H1 (cell line): ENCODE measurements at regions not wholly inside any gene's neighbourhood (a gene's known extent, or its start where the extent isn't known, plus 50 kb on each side); places are given as distances from the start of the nearest gene placed in this dataset.

Source experiments
- ATF3 ChIP-seq: IDR thresholded peaks from 2 replicates; pipeline ENCODE4 v1.6.1; 2011; ENCODE audit warnings: low read depth, mild to moderate bottlenecking, low read length; ENCODE audit not compliant: insufficient read depth
- CBX8 ChIP-seq: fragments of 300-800, 300-1000 bp; sonication (generic); IDR thresholded peaks from 2 replicates; pipeline ENCODE4 v1.7.1; 2016; ENCODE audit warnings: low read depth, low read length, borderline replicate concordance
- CTCF ChIP-seq, 3 experiments: IDR thresholded peaks; 1 replicate in 2 of 3; 2 replicates in 1 of 3; pipeline versions ENCODE4 v1.5.1 to v1.6.1; 2011; ENCODE audit warnings: low read length in 3 of 3, mild to moderate bottlenecking in 3 of 3, inconsistent platforms in 2 of 3, low read depth in 1 of 3, moderate library complexity in 1 of 3; ENCODE audit not compliant: insufficient read depth in 1 of 3; ENCODE audit errors: control extremely low read depth in 1 of 3
- EP300 ChIP-seq, 2 experiments: IDR thresholded peaks; 1 replicate in 1 of 2; 2 replicates in 1 of 2; pipeline ENCODE4 v1.6.1; 2011 to 2012; ENCODE audit warnings: low read depth in 2 of 2, low read length in 2 of 2, mild to moderate bottlenecking in 2 of 2, borderline replicate concordance in 1 of 2, inconsistent platforms in 1 of 2, moderate library complexity in 1 of 2
- GABPA ChIP-seq: IDR thresholded peaks from 2 replicates; pipeline ENCODE4 v1.6.1; 2011; ENCODE audit warnings: mild to moderate bottlenecking, low read length, moderate library complexity, borderline replicate concordance; ENCODE audit not compliant: insufficient read depth
- MAX ChIP-seq: IDR thresholded peaks from 2 replicates; pipeline ENCODE4 v1.6.1; 2012; ENCODE audit warnings: inconsistent platforms
- POLR2A ChIP-seq, 2 experiments: IDR thresholded peaks; 1 replicate in 1 of 2; 2 replicates in 1 of 2; pipeline ENCODE4 v1.6.1; 2011; ENCODE audit warnings: low read depth in 2 of 2, low read length in 2 of 2, mild to moderate bottlenecking in 2 of 2; ENCODE audit errors: control extremely low read depth in 1 of 2
- POLR2AphosphoS5 ChIP-seq: IDR thresholded peaks from 2 replicates; pipeline ENCODE4 v1.6.1; 2011; ENCODE audit warnings: low read depth, low read length
- RXRA ChIP-seq: IDR thresholded peaks from 2 replicates; pipeline ENCODE4 v1.6.1; 2011; ENCODE audit warnings: low read depth, mild to moderate bottlenecking, low read length, moderate library complexity; ENCODE audit not compliant: insufficient read depth
- SIN3A ChIP-seq, 2 experiments: IDR thresholded peaks in 1 of 2; conservative IDR thresholded peaks in 1 of 2; 2 replicates each; pipeline ENCODE4 v1.6.1; 2011 to 2012; ENCODE audit warnings: low read length in 2 of 2, improper control_type of control experiment in 1 of 2, low read depth in 1 of 2, mild to moderate bottlenecking in 1 of 2
- SP1 ChIP-seq: IDR thresholded peaks from 2 replicates; pipeline ENCODE4 v1.6.1; 2011; ENCODE audit warnings: low read depth, low read length
- TAF1 ChIP-seq: IDR thresholded peaks from 2 replicates; pipeline ENCODE4 v1.6.1; 2011; ENCODE audit warnings: mild to moderate bottlenecking, low read depth, low read length

- TF ChIP-seq POLR2AphosphoS5 (no peak), CTCF (IDR thresholded peaks at IDR 0.05; ENCODE audit: control extremely low read depth in 1 of 3, insufficient read depth in 1 of 3, low read depth in 1 of 3, low read length in 3 of 3) (no peak), CBX8 (no peak), SIN3A (conservative IDR thresholded peaks at IDR 0.05 in 1 of 2, IDR thresholded peaks at IDR 0.05 in 1 of 2; ENCODE audit: low read depth in 1 of 2, low read length in 2 of 2) (no peak), TAF1 (no peak), POLR2A (IDR thresholded peaks at IDR 0.05; ENCODE audit: control extremely low read depth in 1 of 2, low read depth in 2 of 2, low read length in 2 of 2) (no peak), SP1 (no peak), ATF3 (no peak), RXRA (no peak), GABPA (no peak), EP300 (IDR thresholded peaks at IDR 0.05; ENCODE audit: borderline replicate concordance in 1 of 2, low read depth in 2 of 2, low read length in 2 of 2) (no peak), MAX (no peak)
These were observed 93.3 kb downstream of the HNRNPLL start for GRCh38 chr2:38509314-38509946.
